ENCODE measurements at regions not wholly inside any gene's neighbourhood (a gene's known extent, or its start where the extent isn't known, plus 50 kb on each side); places are given as distances from the start of the nearest gene placed in this dataset.

- H3K9me3 Mint-ChIP-seq: peaks cover 48% of the 10 kb centered on the region
- no peaks in the 10 kb centered on the region for H3K4me1 Mint-ChIP-seq
- H3K4me3 Mint-ChIP-seq: no peak overlapping the region
- H3K36me3 Mint-ChIP-seq (ENCODE audit: low read depth): no peaks in the 10 kb centered on the region
- no peak for DNase-seq
- no peak for TF ChIP-seq CTCF (IDR thresholded peaks at IDR 0.05)
- H3K27me3 Mint-ChIP-seq (ENCODE audit: low read depth, poor library complexity): peaks cover 35% of the 10 kb centered on the region
- no peak overlapping the region for H3K27ac Mint-ChIP-seq
These were observed 70.2 kb upstream of the LONRF3 start for GRCh38 chrX:118904218-118904617.

- Mint-ChIP-seq H3K9me3 (peaks cover 50% of the 10 kb centered on the region), H3K4me1 (no peaks in the 10 kb centered on the region), H3K36me3 (ENCODE audit: low read depth) (no peaks in the 10 kb centered on the region), H3K27me3 (ENCODE audit: low read depth, poor library complexity) (peaks cover 38% of the 10 kb centered on the region), H3K27ac (no peak overlapping the region), H3K4me3 (no peak overlapping the region)
- no peak for TF ChIP-seq CTCF (IDR thresholded peaks at IDR 0.05)
- DNase-seq: no peak
These were observed 69.8 kb upstream of the LONRF3 start for GRCh38 chrX:118904664-118905063.

Measured in nephron progenitor cell (in vitro differentiated cells).